Esophagus squamous epithelium (tissue), 5 donors: ENCODE measurements at regions not wholly inside any gene's neighbourhood (a gene's known extent, or its start where the extent isn't known, plus 50 kb on each side); places are given as distances from the start of the nearest gene placed in this dataset.

Source experiments
- DNase-seq: peaks from one replicate; lab custom pipeline; 2025; lab: John Stamatoyannopoulos, UW
- H3K27ac ChIP-seq, 4 donors: fragments of 200-600 bp; sonication (generic); one replicate each; pipeline ENCODE4 v1.5.1; 2016 to 2019; ENCODE audit warnings: mild to moderate bottlenecking in 1 of 4
- H3K27me3 ChIP-seq, 4 donors: fragments of 200-600 bp; sonication (generic); 1 replicate in 3 of 4; 2 replicates in 1 of 4; pipeline versions ENCODE4 v1.5.1 to v1.6.0; 2017 to 2021; ENCODE audit warnings: antibody characterized with exemption in 1 of 4
- H3K36me3 ChIP-seq, 3 donors: fragments of 200-600 bp; sonication (generic); one replicate each; pipeline ENCODE4 v1.5.1; 2016 to 2019
- H3K4me1 ChIP-seq, 3 donors: fragments of 200-600 bp; sonication (generic); one replicate each; pipeline ENCODE4 v1.5.1; 2017 to 2019
- H3K4me3 ChIP-seq, 4 donors: fragments of 200-600 bp; sonication (generic); 1 replicate in 3 of 4; 2 replicates in 1 of 4; pipeline ENCODE4 v1.5.1; 2016 to 2019; ENCODE audit warnings: mild to moderate bottlenecking in 2 of 4, moderate library complexity in 1 of 4
- H3K9me3 ChIP-seq, 3 donors: fragments of 200-600 bp; sonication (generic); one replicate each; pipeline ENCODE4 v1.5.1; 2016 to 2019
- CTCF ChIP-seq, 6 experiments: fragments of 450-650 bp in 4 of 6; fragments of 200-600 bp in 2 of 6; sonication (generic) in 2 of 6; IDR thresholded peaks; one replicate each; pipeline ENCODE4 v1.5.1; 2016 to 2019; ENCODE audit warnings: antibody characterized with exemption in 6 of 6, mild to moderate bottlenecking in 4 of 6, moderate library complexity in 4 of 6
- POLR2A ChIP-seq, 4 donors: fragments of 450-650 bp; IDR thresholded peaks; one replicate each; pipeline ENCODE4 v1.6.1; 2017; ENCODE audit warnings: antibody characterized with exemption in 4 of 4, mild to moderate bottlenecking in 4 of 4, moderate library complexity in 3 of 4
- WGBS, 2 donors: methylation state at CpG; one replicate each; pipeline ENCODE4 v1.1.5; 2018; 5-methylcytosine and 5-hydroxymethylcytosine counted together
- intact Hi-C: fragments of 100-400 bp; cut with DNase I; formaldehyde crosslinking; loops from one replicate; pipeline ENCODE4 v1.15.0; 2022
- donor health status: DM: yes; HTN: yes; CAD: no.

GRCh38 chr6:150456466-150456865 is 87.7 kb downstream of the IYD start:
- Histone ChIP-seq H3K4me3 (no peak overlapping the region), H3K27ac (no peak overlapping the region), H3K4me1 (no peaks in the 10 kb centered on the region), H3K27me3 (no peaks in the 10 kb centered on the region), H3K36me3 (no peaks in the 10 kb centered on the region), H3K9me3 (no peaks in the 10 kb centered on the region)
- TF ChIP-seq POLR2A (IDR thresholded peaks at IDR 0.05), result no peak
- no peak for TF ChIP-seq CTCF (IDR thresholded peaks at IDR 0.05)
- intact Hi-C loops, result no loop called here
- WGBS, 2 donors, result 54 to 73% methylated on average over 6 to 7 of the region's 7 CpGs
- no peak for DNase-seq

GRCh38 chr6:150456902-150457643 is 88.3 kb downstream of the IYD start:
- no peaks in the 10 kb centered on the region for H3K36me3 ChIP-seq
- no peak overlapping the region for H3K4me3 ChIP-seq
- 77 to 80% methylated on average over 7 of the region's 7 CpGs for WGBS, 2 donors
- H3K4me1 ChIP-seq, result no peaks in the 10 kb centered on the region
- no peaks in the 10 kb centered on the region for H3K9me3 ChIP-seq
- no peaks in the 10 kb centered on the region for H3K27me3 ChIP-seq
- TF ChIP-seq CTCF (IDR thresholded peaks at IDR 0.05) (no peak), POLR2A (IDR thresholded peaks at IDR 0.05) (no peak)
- intact Hi-C loops, result no loop called here
- DNase-seq, result no peak
- H3K27ac ChIP-seq, result no peak overlapping the region

GRCh38 chr6:150458579-150458978 is 89.8 kb downstream of the IYD start:
- no peaks in the 10 kb centered on the region for H3K4me1 ChIP-seq
- DNase-seq, result no peak
- TF ChIP-seq CTCF (IDR thresholded peaks at IDR 0.05) (no peak), POLR2A (IDR thresholded peaks at IDR 0.05) (no peak)
- 45 to 48% methylated on average over 5 of the region's 5 CpGs for WGBS, 2 donors
- intact Hi-C loops, result no loop called here
- H3K9me3 ChIP-seq, result no peaks in the 10 kb centered on the region
- H3K27ac ChIP-seq, result no peak overlapping the region
- no peaks in the 10 kb centered on the region for H3K27me3 ChIP-seq
- no peaks in the 10 kb centered on the region for H3K36me3 ChIP-seq
- H3K4me3 ChIP-seq, result no peak overlapping the region

- DNase-seq, result no peak
- WGBS, 2 donors, result 88 to 93% methylated on average over 5 of the region's 5 CpGs
- no peaks in the 10 kb centered on the region for H3K27me3 ChIP-seq
- H3K9me3 ChIP-seq, result no peaks in the 10 kb centered on the region
- intact Hi-C loops, result no loop called here
- no peaks in the 10 kb centered on the region for H3K36me3 ChIP-seq
- H3K4me1 ChIP-seq, result no peaks in the 10 kb centered on the region
- no peak for TF ChIP-seq CTCF (IDR thresholded peaks at IDR 0.05)
- no peak for TF ChIP-seq POLR2A (IDR thresholded peaks at IDR 0.05)
- H3K4me3 ChIP-seq, result no peak overlapping the region
- H3K27ac ChIP-seq, result no peak overlapping the region
Measured at GRCh38 chr6:150463852-150464251, 95.0 kb downstream of the IYD start.

GRCh38 chr6:150464966-150465365 is 96.2 kb downstream of the IYD start:
- Histone ChIP-seq H3K27me3 (no peaks in the 10 kb centered on the region), H3K9me3 (no peaks in the 10 kb centered on the region), H3K4me3 (no peak overlapping the region), H3K36me3 (no peaks in the 10 kb centered on the region), H3K27ac (no peak overlapping the region), H3K4me1 (no peaks in the 10 kb centered on the region)
- no peak for DNase-seq
- no peak for TF ChIP-seq CTCF (IDR thresholded peaks at IDR 0.05)
- intact Hi-C loops, result no loop called here
- 81 to 86% methylated on average over 2 of the region's 2 CpGs for WGBS, 2 donors
